CD4-positive, alpha-beta T cell (primary cell): ENCODE measurements at regions not wholly inside any gene's neighbourhood (a gene's known extent, or its start where the extent isn't known, plus 50 kb on each side); places are given as distances from the start of the nearest gene placed in this dataset.

Source experiments
- ATAC-seq: fragments of 200-7000 bp; cut with Tn5 transposase; one replicate; pipeline ENCODE4 v1.10.0; 2022; ENCODE audit warnings: mild to moderate bottlenecking; ENCODE audit not compliant: poor library complexity
- CTCF ChIA-PET: fragments of 350-600 bp; sonication (Branson Sonifier 250); formaldehyde crosslinking; loops from one replicate; lab custom pipeline; 2021; ENCODE audit warnings: antibody characterized with exemption, inconsistent platforms; lab: Charles Lee
- POLR2A ChIA-PET: fragments of 350-600 bp; sonication (Branson Sonifier 250); formaldehyde crosslinking; loops from one replicate; lab custom pipeline; 2021; ENCODE audit warnings: antibody characterized with exemption, inconsistent platforms; lab: Charles Lee
- DNase-seq, 14 experiments: peaks; one replicate each; pipeline ENCODE4 v3.0.0-alpha.2; 2013 to 2020; ENCODE audit warnings: mixed read lengths in 2 of 14
- H3K27ac ChIP-seq, 2 donors: one replicate each; pipeline versions ENCODE4 v1.5.1 to v1.7.0; 2013; ENCODE audit warnings: low read length in 2 of 2, low read depth in 1 of 2, mild to moderate bottlenecking in 1 of 2
- H3K27me3 ChIP-seq, 2 experiments: 1 replicate in 1 of 2; 2 replicates in 1 of 2; pipeline versions ENCODE4 v1.6.1 to v1.7.0; 2013; ENCODE audit warnings: low read length in 2 of 2, control low read depth in 1 of 2, mild to moderate bottlenecking in 1 of 2, moderate library complexity in 1 of 2; ENCODE audit not compliant: insufficient read depth in 2 of 2, control insufficient read depth in 1 of 2
- H3K36me3 ChIP-seq: one replicate; pipeline ENCODE4 v1.6.1; 2013; ENCODE audit warnings: low read length, control low read depth; ENCODE audit not compliant: insufficient read depth
- H3K4me1 ChIP-seq: one replicate; pipeline ENCODE4 v1.6.1; 2013; ENCODE audit warnings: low read length, control low read depth; ENCODE audit not compliant: insufficient read depth
- H3K4me3 ChIP-seq: one replicate; pipeline ENCODE4 v1.5.1; 2013; ENCODE audit warnings: mild to moderate bottlenecking, low read length, moderate library complexity
- H3K9me3 ChIP-seq, 2 experiments: 1 replicate in 1 of 2; 2 replicates in 1 of 2; pipeline versions ENCODE4 v1.6.1 to v1.7.0; 2013; ENCODE audit warnings: low read length in 2 of 2, mild to moderate bottlenecking in 2 of 2, control low read depth in 1 of 2, moderate library complexity in 1 of 2; ENCODE audit not compliant: control insufficient read depth in 1 of 2, insufficient read depth in 1 of 2
- H3K27ac Mint-ChIP-seq: one replicate; pipeline ENCODE4 v1.8.0; 2020; ENCODE audit warnings: mixed read lengths
- H3K27me3 Mint-ChIP-seq: one replicate; pipeline ENCODE4 v1.8.0; 2021; ENCODE audit warnings: mixed read lengths
- H3K36me3 Mint-ChIP-seq: one replicate; pipeline ENCODE4 v1.8.0; 2021; ENCODE audit warnings: low read depth, mixed read lengths
- H3K4me1 Mint-ChIP-seq: one replicate; pipeline ENCODE4 v1.8.0; 2021; ENCODE audit warnings: low read depth, mixed read lengths
- H3K4me3 Mint-ChIP-seq: one replicate; pipeline ENCODE4 v1.8.0; 2020; ENCODE audit warnings: mild to moderate bottlenecking, mixed read lengths
- H3K9me3 Mint-ChIP-seq: one replicate; pipeline ENCODE4 v1.8.0; 2020; ENCODE audit warnings: mixed read lengths
- intact Hi-C, 2 experiments: fragments of 100-400 bp; cut with DNase I in 1 of 2; cut with micrococcal nuclease in 1 of 2; formaldehyde crosslinking; loops; one replicate each; pipeline versions ENCODE4 v1.15.1 to v1.9.0; 2023 to 2025; cut with DNase I, micrococcal nuclease
- TF ChIP-seq, protein P1 (sequence below): fragments of 200-600 bp; IDR thresholded peaks from one replicate; pipeline ENCODE4 v1.8.0; 2022; ENCODE audit warnings: antibody characterized with exemption, mild to moderate bottlenecking

DNA sequence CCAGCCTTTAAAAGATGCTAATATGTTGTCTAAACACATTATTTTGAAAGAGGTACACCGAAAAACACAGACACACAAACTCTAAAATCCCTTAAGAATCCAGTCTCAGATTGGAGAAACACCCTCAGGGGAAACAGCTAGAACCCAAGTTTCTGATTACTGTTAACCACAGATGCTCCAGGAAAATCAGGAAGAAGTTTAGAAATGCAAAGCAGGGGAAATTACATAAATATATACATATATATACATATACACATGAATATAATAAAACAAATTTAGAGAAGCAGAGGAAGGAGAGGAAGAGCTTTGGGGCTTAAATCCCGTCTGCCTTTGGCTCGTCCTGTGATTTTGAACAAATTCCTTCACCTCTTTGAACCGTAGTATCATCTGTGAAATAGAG, 73.2 kb upstream of the KLF4 start:
- no peak overlapping the region for H3K27ac ChIP-seq
- H3K4me1 ChIP-seq = no peaks in the 10 kb centered on the region
- no peak overlapping the region for H3K4me3 ChIP-seq
- TF ChIP-seq, protein P1, sequence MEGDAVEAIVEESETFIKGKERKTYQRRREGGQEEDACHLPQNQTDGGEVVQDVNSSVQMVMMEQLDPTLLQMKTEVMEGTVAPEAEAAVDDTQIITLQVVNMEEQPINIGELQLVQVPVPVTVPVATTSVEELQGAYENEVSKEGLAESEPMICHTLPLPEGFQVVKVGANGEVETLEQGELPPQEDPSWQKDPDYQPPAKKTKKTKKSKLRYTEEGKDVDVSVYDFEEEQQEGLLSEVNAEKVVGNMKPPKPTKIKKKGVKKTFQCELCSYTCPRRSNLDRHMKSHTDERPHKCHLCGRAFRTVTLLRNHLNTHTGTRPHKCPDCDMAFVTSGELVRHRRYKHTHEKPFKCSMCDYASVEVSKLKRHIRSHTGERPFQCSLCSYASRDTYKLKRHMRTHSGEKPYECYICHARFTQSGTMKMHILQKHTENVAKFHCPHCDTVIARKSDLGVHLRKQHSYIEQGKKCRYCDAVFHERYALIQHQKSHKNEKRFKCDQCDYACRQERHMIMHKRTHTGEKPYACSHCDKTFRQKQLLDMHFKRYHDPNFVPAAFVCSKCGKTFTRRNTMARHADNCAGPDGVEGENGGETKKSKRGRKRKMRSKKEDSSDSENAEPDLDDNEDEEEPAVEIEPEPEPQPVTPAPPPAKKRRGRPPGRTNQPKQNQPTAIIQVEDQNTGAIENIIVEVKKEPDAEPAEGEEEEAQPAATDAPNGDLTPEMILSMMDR = no peak
- H3K36me3 ChIP-seq = no peaks in the 10 kb centered on the region
- POLR2A ChIA-PET = no interaction called here
- H3K27me3 ChIP-seq = no peaks in the 10 kb centered on the region
- Mint-ChIP-seq H3K4me3 (no peak overlapping the region), H3K9me3 (no peaks in the 10 kb centered on the region), H3K27me3 (no peaks in the 10 kb centered on the region), H3K27ac (no peak overlapping the region), H3K4me1 (no peaks in the 10 kb centered on the region), H3K36me3 (no peaks in the 10 kb centered on the region)
- no peak for DNase-seq
- ATAC-seq = no peak
- H3K9me3 ChIP-seq = peaks cover 0 to 4% of the 10 kb centered on the region in 2 experiments
- intact Hi-C loops = no loop called here
- CTCF ChIA-PET = interaction anchor here (1.4 kb wide), 1 partner anchor 8 kb away, joined by 3 read pairs; no protein-coding TSS in a partner anchor

DNA sequence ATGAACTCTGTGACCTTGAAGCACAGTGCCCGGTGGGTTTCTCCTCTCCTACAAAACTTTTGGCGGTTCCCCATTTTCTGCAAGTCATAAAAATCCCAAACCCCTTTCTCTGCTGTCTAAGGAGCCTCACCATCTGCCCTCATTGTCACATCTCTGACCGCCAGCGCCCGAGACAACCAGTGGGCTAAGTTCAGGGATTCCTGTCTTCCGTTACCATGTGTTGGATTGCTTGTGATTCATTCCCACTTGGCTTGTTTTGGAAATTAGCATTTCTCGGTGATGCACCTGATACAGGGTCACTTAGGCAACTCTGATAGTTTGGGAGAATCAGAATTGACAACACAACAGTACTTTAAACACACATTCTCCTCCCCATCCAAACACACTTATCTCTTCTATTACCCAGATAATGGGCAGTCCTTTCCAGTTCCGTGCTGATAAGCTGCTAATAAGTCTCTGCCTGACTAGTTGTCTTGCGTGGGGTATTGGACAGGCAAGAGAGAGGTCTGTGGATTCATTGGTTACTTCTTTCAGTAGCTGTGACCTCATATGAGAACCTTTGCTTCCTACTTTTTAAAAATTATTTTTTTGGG, 70.0 kb upstream of the KLF4 start:
- Mint-ChIP-seq H3K36me3 (no peaks in the 10 kb centered on the region), H3K4me1 (no peaks in the 10 kb centered on the region), H3K4me3 (no peak overlapping the region), H3K27me3 (no peaks in the 10 kb centered on the region), H3K9me3 (no peaks in the 10 kb centered on the region), H3K27ac (no peak overlapping the region)
- Histone ChIP-seq H3K27me3 (no peaks in the 10 kb centered on the region), H3K4me3 (no peak overlapping the region), H3K27ac (no peak overlapping the region), H3K4me1 (no peaks in the 10 kb centered on the region), H3K36me3 (no peaks in the 10 kb centered on the region), H3K9me3 (no peaks in the 10 kb centered on the region)
- ChIA-PET CTCF (no interaction called here), POLR2A (interaction anchor here (0.9 kb wide), 1 partner anchor 183 kb away, joined by 3 read pairs; no protein-coding TSS in a partner anchor)
- DNase-seq (no peak), ATAC-seq (no peak)
- intact Hi-C loops = no loop called here
- TF ChIP-seq, protein P1 = no peak

DNA sequence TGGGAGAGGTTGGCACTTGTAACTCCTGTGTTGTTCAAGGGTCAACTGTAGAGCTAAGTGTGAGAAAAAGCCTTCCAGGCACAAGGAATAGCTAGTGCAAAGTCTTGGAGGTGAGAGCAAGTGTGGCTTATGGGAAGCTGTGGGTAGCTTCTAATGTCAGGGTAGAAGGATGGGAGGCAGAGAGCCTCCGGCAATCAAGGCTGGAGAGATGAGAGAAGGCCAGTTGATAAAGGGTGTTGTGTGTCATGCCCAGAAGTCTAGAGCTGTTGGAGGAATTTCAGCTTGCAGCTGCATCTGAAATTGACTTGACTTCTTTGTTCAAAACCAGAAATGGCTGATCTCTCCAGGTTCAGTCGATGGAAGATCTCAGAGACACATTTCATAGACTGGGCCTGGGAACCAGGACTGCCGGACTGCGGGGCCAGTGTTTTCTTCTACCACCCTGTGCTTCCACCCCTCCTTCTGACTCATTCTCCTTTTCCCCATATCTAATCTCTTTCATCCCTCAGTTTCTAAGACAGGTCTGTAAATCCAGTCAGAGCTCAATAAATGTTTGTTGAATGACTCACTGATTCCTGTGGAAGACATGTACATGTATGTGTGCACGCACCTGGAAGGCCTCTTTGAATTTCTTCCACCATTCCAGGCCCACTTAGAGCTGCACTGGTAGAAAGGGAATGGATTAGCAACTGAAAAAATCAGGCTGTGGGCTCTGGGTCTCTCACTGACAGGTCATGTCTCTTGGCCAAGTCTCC, 67.8 kb upstream of the KLF4 start:
- Histone ChIP-seq H3K36me3 (no peaks in the 10 kb centered on the region), H3K27me3 (no peaks in the 10 kb centered on the region), H3K27ac (no peak overlapping the region), H3K4me3 (no peak overlapping the region), H3K9me3 (no peaks in the 10 kb centered on the region), H3K4me1 (no peaks in the 10 kb centered on the region)
- TF ChIP-seq, protein P1 = no peak
- CTCF ChIA-PET = no interaction called here
- POLR2A ChIA-PET = no interaction called here
- Mint-ChIP-seq H3K27me3 (no peaks in the 10 kb centered on the region), H3K4me3 (no peak overlapping the region), H3K36me3 (no peaks in the 10 kb centered on the region), H3K27ac (no peak overlapping the region), H3K9me3 (no peaks in the 10 kb centered on the region), H3K4me1 (no peaks in the 10 kb centered on the region)
- no peak for ATAC-seq
- DNase-seq = no peak
- intact Hi-C loops = no loop called here
